ENCODE measurements at regions not wholly inside any gene's neighbourhood (a gene's known extent, or its start where the extent isn't known, plus 50 kb on each side); places are given as distances from the start of the nearest gene placed in this dataset.

GRCh38 chr18:39743463-39743862, 2177.9 kb upstream of the CELF4 start (continued):
- no peak for TF ChIP-seq ZNF462 (CRISPR knock-in tag; IDR thresholded peaks at IDR 0.05)
- TF ChIP-seq STAT1 (IDR thresholded peaks at IDR 0.05; ENCODE audit: unreplicated experiment): no peak

GRCh38 chr18:39741755-39742466, 2176.3 kb upstream of the CELF4 start:
- Histone ChIP-seq H3K36me3 (ENCODE audit: insufficient read depth) (no peaks in the 10 kb centered on the region), H3K4me2 (no peak overlapping the region), H3K27me3 (ENCODE audit: insufficient read depth) (no peaks in the 10 kb centered on the region), H3K79me2 (replicated peaks; ENCODE audit: insufficient read depth) (no peaks in the 10 kb centered on the region), H3K9me2 (ENCODE audit: insufficient read depth) (no peaks in the 10 kb centered on the region), H3F3A (replicated peaks; ENCODE audit: low read depth) (no peaks in the 10 kb centered on the region), H3K4me3 (no peak overlapping the region), H3K4me1 (ENCODE audit: insufficient read depth) (no peaks in the 10 kb centered on the region), H3K27ac (ENCODE audit: low read depth) (no peak overlapping the region), H4K20me1 (replicated peaks; ENCODE audit: insufficient read depth) (no peaks in the 10 kb centered on the region), H2AFZ (no peak overlapping the region)
- H3K27me3 Mint-ChIP-seq (ENCODE audit: insufficient read depth, low read depth, poor library complexity): no peaks in the 10 kb centered on the region
- H3K27ac Mint-ChIP-seq: no peak overlapping the region
- DNase-seq (ENCODE audit: low spot score): no peak
- H3K4me3 Mint-ChIP-seq: no peak overlapping the region
- no peaks in the 10 kb centered on the region for H3K36me3 Mint-ChIP-seq (ENCODE audit: low read depth)
- TF ChIP-seq NANOG (IDR thresholded peaks at IDR 0.05; ENCODE audit: borderline replicate concordance) (no peak), REST (IDR thresholded peaks at IDR 0.05; ENCODE audit: unreplicated experiment) (no peak), CTCF (conservative IDR thresholded peaks at IDR 0.05; ENCODE audit: low read depth in 2 of 2) (no peak), CREB1 (CRISPR knock-in tag; IDR thresholded peaks at IDR 0.05; ENCODE audit: low read depth) (no peak), JUNB (IDR thresholded peaks at IDR 0.05; ENCODE audit: unreplicated experiment) (no peak), POLR2AphosphoS5 (IDR thresholded peaks at IDR 0.05; ENCODE audit: low read depth) (no peak), ZNF114 (CRISPR knock-in tag; IDR thresholded peaks at IDR 0.05) (no peak), EZH2phosphoT487 (IDR thresholded peaks at IDR 0.05; ENCODE audit: unreplicated experiment) (no peak), ZNF331 (CRISPR knock-in tag; IDR thresholded peaks at IDR 0.05; ENCODE audit: low read depth) (no peak)
- H3K4me1 Mint-ChIP-seq: peaks cover 2% of the 10 kb centered on the region; the same call in 2 of the 3 replicates
- no peaks in the 10 kb centered on the region for H3K9me3 Mint-ChIP-seq
- no peak for ATAC-seq

Data from GM23338 (cell line).